ENCODE measurements at regions not wholly inside any gene's neighbourhood (a gene's known extent, or its start where the extent isn't known, plus 50 kb on each side); places are given as distances from the start of the nearest gene placed in this dataset.

- Histone ChIP-seq H3K27ac (peak overlapping the region in 6 of 10 donors; percentile 15 to 58 (median 35)), H3K4me3 (no peak overlapping the region)
- ATAC-seq = peak in 6 of 8 donors; percentile 59 to 74 (median 70)
Measured at GRCh38 chrX:87805829-87806490, 288.4 kb downstream of the KLHL4 start.

DNA sequence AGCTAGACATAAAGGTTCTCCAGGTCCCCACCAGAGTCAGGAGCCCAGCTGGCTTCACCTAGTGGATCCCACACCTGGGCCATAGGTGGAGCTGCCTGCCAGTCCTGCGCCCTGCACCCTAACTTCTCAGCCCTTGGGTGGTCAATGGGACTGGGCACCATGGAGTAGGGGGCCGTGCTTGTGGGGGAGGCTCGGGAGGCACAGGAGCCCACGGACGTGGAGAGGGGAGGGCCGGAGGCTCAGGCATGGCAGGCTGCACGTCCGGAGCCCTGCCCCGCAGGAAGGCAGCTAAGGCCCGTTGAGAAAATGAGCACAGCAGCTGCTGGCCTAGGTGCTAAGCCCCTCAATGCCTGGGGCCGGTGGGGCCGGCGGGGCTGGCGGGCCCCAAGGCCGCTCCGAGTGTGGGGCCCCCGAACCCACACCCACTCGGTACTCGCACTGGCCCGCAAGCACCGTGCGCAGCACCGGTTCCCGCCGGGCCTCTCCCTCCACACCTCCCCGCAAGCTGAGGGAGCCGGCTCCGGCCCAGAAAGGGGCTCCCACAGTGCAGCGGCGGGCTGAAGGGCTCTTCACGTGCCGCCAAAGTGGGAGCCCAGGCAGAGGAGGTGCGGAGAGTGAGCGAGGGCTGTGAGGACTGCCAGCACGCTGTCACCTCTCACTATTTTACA is 291.1 kb downstream of the KLHL4 start:
- intact Hi-C loops (cut with DNase I) = no loop called here
- Histone ChIP-seq H3K4me3 (no peak overlapping the region), H3K27ac (no peak overlapping the region), H3K27me3 (no peaks in the 10 kb centered on the region), H3K9me3 (peaks cover 0 to 7% (median 0%) of the 10 kb centered on the region in 11 donors), H3K36me3 (no peaks in the 10 kb centered on the region), H3K4me1 (peaks cover 0 to 11% (median 0%) of the 10 kb centered on the region in 9 donors)
- DNase-seq (no peak), ATAC-seq (no peak)
- 95 to 99% methylated on average over 23 to 32 of the region's 35 CpGs for WGBS, 2 donors
- TF ChIP-seq CTCF (IDR thresholded peaks at IDR 0.05) = no peak

More at GRCh38 chrX:87805829-87806490, 288.4 kb downstream of the KLHL4 start:
- H3K9me3 ChIP-seq = peaks cover 0 to 7% (median 0%) of the 10 kb centered on the region in 11 donors
- DNase-seq = peak in 1 of 2 donors; percentile 3
- H3K36me3 ChIP-seq = no peaks in the 10 kb centered on the region
- intact Hi-C loops (cut with DNase I) = no loop called here
- WGBS, 2 donors = 3 to 5% methylated on average over 5 of the region's 5 CpGs
- peaks cover 0 to 11% (median 0%) of the 10 kb centered on the region in 9 donors for H3K4me1 ChIP-seq
- TF ChIP-seq CTCF (IDR thresholded peaks at IDR 0.05) = no peak
- no peaks in the 10 kb centered on the region for H3K27me3 ChIP-seq

DNA sequence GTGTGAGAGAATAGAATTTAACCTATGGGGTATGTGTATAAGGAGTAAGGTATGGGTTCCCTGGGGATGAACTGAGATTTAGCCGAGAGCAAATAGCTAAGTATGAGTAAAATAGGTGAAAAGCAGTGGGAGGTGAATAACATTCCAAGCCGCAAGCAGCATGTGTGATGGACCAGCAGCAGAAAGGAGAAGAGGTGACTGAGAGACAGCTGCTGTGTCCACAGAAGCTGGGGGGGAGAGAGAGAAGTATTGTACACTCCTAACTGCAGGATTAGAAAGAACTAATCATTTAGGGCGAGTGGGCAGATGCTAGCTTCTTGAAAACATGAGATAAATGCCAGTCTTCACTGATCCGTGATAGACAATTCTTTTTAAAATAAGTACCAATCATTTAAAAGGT is 296.0 kb downstream of the KLHL4 start:
- 74 to 75% methylated on average over 4 of the region's 4 CpGs for WGBS, 2 donors
- Histone ChIP-seq H3K27me3 (no peaks in the 10 kb centered on the region), H3K9me3 (peaks cover 0 to 5% (median 0%) of the 10 kb centered on the region in 11 donors), H3K27ac (no peak overlapping the region), H3K4me1 (no peaks in the 10 kb centered on the region), H3K4me3 (no peak overlapping the region), H3K36me3 (no peaks in the 10 kb centered on the region)
- ATAC-seq = no peak
- intact Hi-C loops (cut with DNase I) = no loop called here
- no peak for TF ChIP-seq CTCF (IDR thresholded peaks at IDR 0.05)
- no peak for DNase-seq

GRCh38 chrX:87846956-87847355 is 329.4 kb downstream of the KLHL4 start:
- Histone ChIP-seq H3K27ac (no peak overlapping the region), H3K4me1 (no peaks in the 10 kb centered on the region), H3K9me3 (peaks cover 0 to 13% (median 0%) of the 10 kb centered on the region in 11 donors), H3K27me3 (no peaks in the 10 kb centered on the region), H3K4me3 (no peak overlapping the region), H3K36me3 (no peaks in the 10 kb centered on the region)
- intact Hi-C loops (cut with DNase I) = no loop called here
- WGBS, 2 donors = 90 to 97% methylated on average over 1 of the region's 1 CpG
- no peak for TF ChIP-seq CTCF (IDR thresholded peaks at IDR 0.05)
- DNase-seq (no peak), ATAC-seq (no peak)

Data from heart right ventricle (tissue), 16 donors.